Gastroesophageal sphincter (tissue), 3 donors: ENCODE measurements at regions not wholly inside any gene's neighbourhood (a gene's known extent, or its start where the extent isn't known, plus 50 kb on each side); places are given as distances from the start of the nearest gene placed in this dataset.

ENCODE experiments used
- CTCF ChIP-seq, 4 experiments: fragments of 200-600 bp in 2 of 4; fragments of 450-650 bp in 2 of 4; sonication (generic) in 1 of 4; IDR thresholded peaks; one replicate each; pipeline ENCODE4 v1.5.1; 2017 to 2019; ENCODE audit warnings: antibody characterized with exemption in 4 of 4, mild to moderate bottlenecking in 2 of 4, moderate library complexity in 2 of 4
- POLR2A ChIP-seq, 2 donors: fragments of 450-650 bp; IDR thresholded peaks; one replicate each; pipeline ENCODE4 v1.6.1; 2017; ENCODE audit warnings: antibody characterized with exemption in 2 of 2, mild to moderate bottlenecking in 2 of 2, moderate library complexity in 1 of 2

- no peak for TF ChIP-seq POLR2A (IDR thresholded peaks at IDR 0.05)
- peak in 1 of 4 experiments; percentile 7 for TF ChIP-seq CTCF (IDR thresholded peaks at IDR 0.05)
Observed at GRCh38 chr5:67971223-67971830, 244.2 kb upstream of the PIK3R1 start.
